GM12873 (cell line): ENCODE measurements at regions not wholly inside any gene's neighbourhood (a gene's known extent, or its start where the extent isn't known, plus 50 kb on each side); places are given as distances from the start of the nearest gene placed in this dataset.

ENCODE experiments used
- CTCF ChIP-seq: IDR thresholded peaks from 2 replicates; pipeline ENCODE4 v1.5.1; 2012; ENCODE audit warnings: low read depth, mild to moderate bottlenecking, moderate library complexity, low read length, control low read depth; ENCODE audit not compliant: insufficient read depth; ENCODE audit errors: missing control alignments

GRCh38 chr20:56774873-56775272, 145.8 kb downstream of the TFAP2C start:
- TF ChIP-seq CTCF = no peak

DNA sequence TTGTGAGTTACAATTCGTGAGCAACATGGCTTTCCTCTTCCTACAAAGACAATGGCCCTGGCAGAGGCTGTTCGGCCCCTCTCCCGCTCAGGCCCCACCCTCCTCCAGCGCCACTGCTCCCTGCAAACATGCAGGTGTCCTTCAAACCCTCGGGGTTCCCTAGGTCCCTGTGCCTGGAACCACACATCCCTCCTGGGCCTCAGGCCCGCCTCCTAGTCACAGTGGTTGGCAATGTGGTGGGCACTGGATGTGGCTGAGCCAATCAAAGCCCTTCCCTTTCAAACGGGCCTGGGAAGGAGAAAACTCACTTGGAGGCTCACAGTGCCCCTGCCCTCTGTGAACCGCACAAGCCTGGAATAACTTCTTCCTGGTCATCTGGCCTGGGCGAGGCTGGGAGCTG, 147.2 kb downstream of the TFAP2C start:
- no peak for TF ChIP-seq CTCF

DNA sequence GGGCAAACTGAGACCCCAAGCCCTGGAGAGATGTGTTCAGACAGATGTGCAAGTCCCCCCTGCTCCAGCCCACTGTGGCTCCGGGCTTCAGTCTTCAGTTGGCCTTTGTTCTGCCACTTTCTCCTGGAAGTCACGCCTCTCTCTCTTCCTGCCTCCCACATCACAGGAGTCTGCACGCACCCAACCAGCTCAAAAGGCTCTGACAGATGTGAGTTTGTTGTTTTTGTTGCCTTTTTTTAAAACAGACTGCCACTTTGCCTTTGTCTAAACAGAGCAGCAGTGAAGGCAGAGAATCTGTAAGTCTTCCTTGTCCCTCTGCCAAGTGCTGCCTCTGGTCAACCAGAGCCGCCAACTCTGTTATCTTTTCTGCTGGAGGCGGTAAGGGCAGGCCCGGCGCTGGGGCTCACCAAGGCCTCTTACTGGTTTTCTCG, 149.7 kb downstream of the TFAP2C start:
- no peak for TF ChIP-seq CTCF

DNA sequence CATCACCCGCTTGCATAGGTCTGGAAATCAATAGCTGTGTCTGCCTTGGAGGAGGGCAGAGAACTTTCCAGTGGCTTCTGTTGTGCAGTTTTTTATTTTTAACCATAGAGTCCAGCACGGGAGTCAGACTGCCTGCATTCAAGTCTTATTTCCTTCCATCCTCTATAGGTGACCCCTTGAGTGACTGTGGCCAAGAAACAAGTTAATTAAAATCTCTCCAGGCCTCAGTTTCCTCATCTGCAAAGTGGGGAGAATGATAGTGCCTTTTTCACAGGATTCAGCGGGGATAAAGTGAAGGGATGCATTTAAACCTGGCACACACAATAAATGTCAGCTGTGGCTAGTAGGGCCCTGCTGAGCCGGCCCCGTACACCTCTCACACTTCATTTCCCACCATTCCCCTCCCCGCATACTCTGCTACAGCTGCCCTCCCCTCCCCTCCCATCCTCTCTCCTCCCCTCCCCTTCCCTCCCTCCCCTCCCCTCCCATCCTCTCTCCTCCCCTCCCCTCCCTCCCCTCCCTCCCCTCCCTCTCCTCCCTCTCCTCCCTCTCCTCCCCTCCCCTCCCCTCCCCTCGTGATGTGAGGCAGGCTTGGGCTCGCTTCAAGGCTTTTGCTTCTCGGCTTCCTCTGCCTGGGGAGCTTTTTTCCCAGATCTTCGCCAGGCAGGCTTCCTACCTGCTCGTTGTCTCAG, 150.5 kb downstream of the TFAP2C start:
- TF ChIP-seq CTCF = no peak

DNA sequence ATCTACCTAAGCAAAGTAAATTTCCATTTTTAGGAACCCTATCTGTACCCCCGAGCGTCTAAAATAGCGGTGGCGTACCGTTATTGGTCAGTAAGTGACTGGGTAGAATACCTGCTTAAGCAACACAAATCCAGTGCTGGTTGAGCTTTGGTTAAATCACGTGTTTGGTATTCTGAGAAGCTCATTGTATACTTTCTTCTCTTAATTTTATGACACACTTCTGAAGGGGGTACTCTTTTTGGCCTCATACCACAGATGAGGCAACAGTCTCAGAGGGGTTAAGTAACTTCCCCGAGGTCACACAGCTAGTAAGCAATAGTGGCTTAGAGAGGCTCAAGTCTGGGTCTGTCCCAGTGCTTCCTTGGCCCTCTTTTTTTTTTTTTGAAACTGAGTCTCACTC, 151.2 kb downstream of the TFAP2C start:
- TF ChIP-seq CTCF = no peak

DNA sequence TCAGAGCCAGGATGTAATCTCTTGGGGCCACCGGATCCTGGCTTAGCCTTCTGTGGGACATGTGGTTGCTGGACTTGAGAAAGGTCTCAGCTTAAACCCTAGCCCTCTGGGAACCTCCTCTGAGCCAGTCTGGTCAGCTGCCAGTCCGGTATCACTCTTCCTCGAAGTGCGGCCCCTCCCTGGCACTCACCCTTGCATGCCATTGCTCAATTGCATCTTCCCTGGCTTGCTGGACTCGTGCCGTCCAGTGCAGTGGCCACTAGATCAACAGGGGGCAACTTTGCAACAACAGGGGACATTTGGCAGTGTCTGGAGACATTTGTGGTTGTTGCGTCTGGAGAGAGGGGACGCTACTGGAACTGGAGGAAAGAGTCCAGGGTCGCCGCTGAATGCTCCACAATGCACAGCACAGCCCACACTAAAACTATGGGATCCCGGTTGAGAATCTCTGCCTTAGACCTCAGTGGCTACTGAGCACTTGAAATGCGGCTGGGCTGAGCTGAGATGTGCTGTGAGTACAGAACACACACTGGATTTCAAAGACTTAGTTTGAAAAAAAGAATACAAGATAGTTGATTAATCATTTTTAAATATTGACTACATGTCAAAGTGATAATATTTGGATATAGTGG, 152.1 kb downstream of the TFAP2C start:
- TF ChIP-seq CTCF = no peak

GRCh38 chr20:56783826-56784225, 154.7 kb downstream of the TFAP2C start:
- no peak for TF ChIP-seq CTCF
